Gastrocnemius medialis (tissue), 4 donors: ENCODE measurements at regions not wholly inside any gene's neighbourhood (a gene's known extent, or its start where the extent isn't known, plus 50 kb on each side); places are given as distances from the start of the nearest gene placed in this dataset.

Source experiments
- ATAC-seq, 2 donors: fragments of 150-250 bp; one replicate each; pipeline ENCODE4 v1.9.1; 2016
- DNase-seq, 2 donors: peaks; one replicate each; pipeline ENCODE4 v3.0.0-alpha.2; 2019
- H3K27ac ChIP-seq, 4 donors: fragments of 200-600 bp; sonication (generic); 1 replicate in 1 of 4; 2 replicates in 3 of 4; pipeline ENCODE4 v1.5.1; 2016 to 2018; ENCODE audit warnings: mild to moderate bottlenecking in 2 of 4, moderate library complexity in 1 of 4
- H3K27me3 ChIP-seq, 3 donors: fragments of 200-600 bp; sonication (generic) in 2 of 3; 1 replicate in 1 of 3; 2 replicates in 2 of 3; pipeline versions ENCODE4 v1.5.1 to v1.6.0; 2016 to 2019; ENCODE audit warnings: mild to moderate bottlenecking in 1 of 3, moderate library complexity in 1 of 3
- H3K36me3 ChIP-seq, 2 donors: fragments of 200-600 bp; sonication (generic) in 1 of 2; one replicate each; pipeline ENCODE4 v1.5.1; 2017 to 2018
- H3K4me1 ChIP-seq, 2 donors: fragments of 200-600 bp; sonication (generic) in 1 of 2; one replicate each; pipeline ENCODE4 v1.5.1; 2016 to 2017; ENCODE audit warnings: mild to moderate bottlenecking in 2 of 2
- H3K4me3 ChIP-seq, 4 donors: fragments of 200-600 bp; sonication (generic) in 3 of 4; 1 replicate in 1 of 4; 2 replicates in 3 of 4; pipeline ENCODE4 v1.5.1; 2016 to 2019; ENCODE audit warnings: mild to moderate bottlenecking in 2 of 4
- H3K9me3 ChIP-seq, 3 donors: fragments of 200-600 bp; sonication (generic) in 2 of 3; 1 replicate in 1 of 3; 2 replicates in 2 of 3; pipeline ENCODE4 v1.5.1; 2016 to 2019
- CTCF ChIP-seq, 5 experiments: fragments of 450-650 bp in 3 of 5; fragments of 200-600 bp in 2 of 5; sonication (generic) in 2 of 5; IDR thresholded peaks in 4 of 5; conservative IDR thresholded peaks in 1 of 5; 1 replicate in 4 of 5; 2 replicates in 1 of 5; pipeline ENCODE4 v1.5.1; 2016 to 2019; ENCODE audit warnings: antibody characterized with exemption in 5 of 5, mild to moderate bottlenecking in 3 of 5, moderate library complexity in 3 of 5
- POLR2A ChIP-seq, 2 donors: fragments of 450-650 bp; IDR thresholded peaks; one replicate each; pipeline ENCODE4 v1.6.1; 2017; ENCODE audit warnings: antibody characterized with exemption in 2 of 2, mild to moderate bottlenecking in 2 of 2, moderate library complexity in 2 of 2
- in situ Hi-C, 4 donors: fragments of 200-750 bp; cut with MboI; loops; one replicate each; pipeline versions ENCODE4 v1.15.0 to v1.8.0; 2017; ENCODE audit warnings: low sequenced_read_pairs in 4 of 4
- intact Hi-C: fragments of 100-400 bp; cut with DNase I; formaldehyde crosslinking; loops from one replicate; pipeline ENCODE4 v1.15.1; 2023; ENCODE audit warnings: low total_unique reads

- in situ Hi-C loops (no loop called here), intact Hi-C loops (no loop called here)
- no peak for TF ChIP-seq CTCF (IDR thresholded peaks at IDR 0.05 in 4 of 5, conservative IDR thresholded peaks at IDR 0.05 in 1 of 5)
- no peak for TF ChIP-seq POLR2A (IDR thresholded peaks at IDR 0.05)
- no peaks in the 10 kb centered on the region for H3K36me3 ChIP-seq
- ATAC-seq: no peak
- no peaks in the 10 kb centered on the region for H3K27me3 ChIP-seq
- no peaks in the 10 kb centered on the region for H3K4me1 ChIP-seq
- H3K9me3 ChIP-seq: no peaks in the 10 kb centered on the region
- no peak overlapping the region for H3K4me3 ChIP-seq
- DNase-seq: no peak
- H3K27ac ChIP-seq: no peak overlapping the region
These were observed 97.3 kb upstream of the CREB1 start for GRCh38 chr2:207432453-207432852.

GRCh38 chr2:207434306-207434705 lies 95.5 kb upstream of the CREB1 start:
- no peak overlapping the region for H3K27ac ChIP-seq
- H3K4me1 ChIP-seq: no peaks in the 10 kb centered on the region
- no peaks in the 10 kb centered on the region for H3K27me3 ChIP-seq
- H3K4me3 ChIP-seq: no peak overlapping the region
- H3K36me3 ChIP-seq: no peaks in the 10 kb centered on the region
- intact Hi-C loops (no loop called here), in situ Hi-C loops (no loop called here)
- no peak for TF ChIP-seq CTCF (IDR thresholded peaks at IDR 0.05 in 4 of 5, conservative IDR thresholded peaks at IDR 0.05 in 1 of 5)
- TF ChIP-seq POLR2A (IDR thresholded peaks at IDR 0.05): no peak
- no peak for ATAC-seq
- no peaks in the 10 kb centered on the region for H3K9me3 ChIP-seq
- DNase-seq: no peak

GRCh38 chr2:207434899-207435465 lies 94.8 kb upstream of the CREB1 start:
- no peak overlapping the region for H3K27ac ChIP-seq
- no peak for TF ChIP-seq CTCF (IDR thresholded peaks at IDR 0.05 in 4 of 5, conservative IDR thresholded peaks at IDR 0.05 in 1 of 5)
- no peak for TF ChIP-seq POLR2A (IDR thresholded peaks at IDR 0.05)
- intact Hi-C loops (no loop called here), in situ Hi-C loops (no loop called here)
- DNase-seq (no peak), ATAC-seq (no peak)
- H3K27me3 ChIP-seq: no peaks in the 10 kb centered on the region
- H3K9me3 ChIP-seq: no peaks in the 10 kb centered on the region
- H3K4me1 ChIP-seq: no peaks in the 10 kb centered on the region
- no peaks in the 10 kb centered on the region for H3K36me3 ChIP-seq
- H3K4me3 ChIP-seq: no peak overlapping the region

GRCh38 chr2:207437136-207437523 lies 92.6 kb upstream of the CREB1 start:
- ATAC-seq (no peak), DNase-seq (no peak)
- H3K4me1 ChIP-seq: no peaks in the 10 kb centered on the region
- intact Hi-C loops: no loop called here
- no peak overlapping the region for H3K4me3 ChIP-seq
- no peaks in the 10 kb centered on the region for H3K27me3 ChIP-seq
- H3K36me3 ChIP-seq: no peaks in the 10 kb centered on the region
- in situ Hi-C loops: no loop called here
- H3K9me3 ChIP-seq: no peaks in the 10 kb centered on the region
- H3K27ac ChIP-seq: no peak overlapping the region
- TF ChIP-seq CTCF (IDR thresholded peaks at IDR 0.05 in 4 of 5, conservative IDR thresholded peaks at IDR 0.05 in 1 of 5) (no peak), POLR2A (IDR thresholded peaks at IDR 0.05) (no peak)

- Histone ChIP-seq H3K27ac (no peak overlapping the region), H3K4me3 (no peak overlapping the region), H3K9me3 (no peaks in the 10 kb centered on the region), H3K4me1 (no peaks in the 10 kb centered on the region), H3K36me3 (no peaks in the 10 kb centered on the region), H3K27me3 (no peaks in the 10 kb centered on the region)
- in situ Hi-C loops: no loop called here
- TF ChIP-seq CTCF (IDR thresholded peaks at IDR 0.05 in 4 of 5, conservative IDR thresholded peaks at IDR 0.05 in 1 of 5) (no peak), POLR2A (IDR thresholded peaks at IDR 0.05) (no peak)
- DNase-seq (no peak), ATAC-seq (no peak)
- intact Hi-C loops: no loop called here
These were observed 92.1 kb upstream of the CREB1 start for GRCh38 chr2:207437524-207438143.
